Nephron (organoid): ENCODE measurements at regions not wholly inside any gene's neighbourhood (a gene's known extent, or its start where the extent isn't known, plus 50 kb on each side); places are given as distances from the start of the nearest gene placed in this dataset.

Experiments
- H3K27ac Mint-ChIP-seq, 3 experiments: 2 replicates each; pipeline ENCODE4 v1.8.0; 2020; ENCODE audit warnings: mixed read lengths in 3 of 3, mild to moderate bottlenecking in 2 of 3, moderate library complexity in 1 of 3
- H3K27me3 Mint-ChIP-seq: 2 replicates; pipeline ENCODE4 v1.8.0; 2021; ENCODE audit warnings: low read depth, mild to moderate bottlenecking, moderate library complexity, mixed read lengths
- H3K36me3 Mint-ChIP-seq: 2 replicates; pipeline ENCODE4 v1.8.0; 2020; ENCODE audit warnings: low read depth, mixed read lengths
- H3K4me1 Mint-ChIP-seq: 2 replicates; pipeline ENCODE4 v1.8.0; 2020; ENCODE audit warnings: mixed read lengths
- H3K4me3 Mint-ChIP-seq, 3 experiments: 2 replicates each; pipeline ENCODE4 v1.8.0; 2020; ENCODE audit warnings: mild to moderate bottlenecking in 3 of 3, mixed read lengths in 3 of 3, moderate library complexity in 2 of 3
- H3K9me3 Mint-ChIP-seq: 2 replicates; pipeline ENCODE4 v1.8.0; 2020; ENCODE audit warnings: mixed read lengths
- TF ChIP-seq, protein P1 (sequence below), 3 experiments: fragments of 200-600 bp; sonication (generic); IDR thresholded peaks; one replicate each; pipeline ENCODE4 v1.5.0; 2021; ENCODE audit warnings: antibody characterized with exemption in 3 of 3; ENCODE audit not compliant: unreplicated experiment in 3 of 3

DNA sequence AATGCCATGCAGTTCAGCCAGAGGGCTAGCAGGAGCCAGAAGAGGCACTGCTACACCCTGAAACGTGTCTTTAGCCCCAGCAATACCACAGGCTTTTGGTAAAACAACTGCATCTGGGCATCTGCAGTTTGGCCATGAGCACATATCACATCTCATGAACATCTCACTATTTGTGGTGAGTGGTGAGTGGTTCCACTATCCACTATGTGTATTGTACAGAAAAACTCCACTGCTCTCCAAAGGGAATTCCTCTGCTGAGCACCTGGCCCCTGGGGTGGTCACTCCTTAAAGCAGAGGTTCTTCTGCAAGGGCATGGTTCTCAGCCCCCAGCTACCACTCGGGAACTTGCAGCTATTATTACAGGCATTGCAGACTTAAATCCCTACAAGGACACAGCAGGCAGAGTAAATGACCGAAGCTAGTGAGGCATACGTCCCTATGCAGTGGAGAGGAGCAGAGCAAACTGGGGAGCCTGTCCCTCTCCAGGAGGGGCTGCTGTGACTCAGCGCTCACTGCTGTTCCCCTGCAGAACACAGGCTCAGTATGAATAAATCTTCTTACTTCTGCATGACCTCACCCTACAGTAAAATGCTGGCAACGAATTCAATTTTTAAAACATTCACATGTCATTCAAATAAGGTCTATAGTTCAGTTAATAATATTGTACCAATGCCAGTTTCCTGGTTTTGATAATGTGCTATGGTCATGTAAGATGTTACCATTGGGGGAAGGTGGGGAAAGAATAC lies 332.4 kb upstream of the ZNF507 start:
- Mint-ChIP-seq H3K36me3 (no peaks in the 10 kb centered on the region), H3K4me3 (no peak overlapping the region), H3K27me3 (no peaks in the 10 kb centered on the region), H3K9me3 (no peaks in the 10 kb centered on the region), H3K4me1 (peaks cover 62% of the 10 kb centered on the region), H3K27ac (peak overlapping the region; percentile 6 to 95 (median 27))
- TF ChIP-seq, protein P1, sequence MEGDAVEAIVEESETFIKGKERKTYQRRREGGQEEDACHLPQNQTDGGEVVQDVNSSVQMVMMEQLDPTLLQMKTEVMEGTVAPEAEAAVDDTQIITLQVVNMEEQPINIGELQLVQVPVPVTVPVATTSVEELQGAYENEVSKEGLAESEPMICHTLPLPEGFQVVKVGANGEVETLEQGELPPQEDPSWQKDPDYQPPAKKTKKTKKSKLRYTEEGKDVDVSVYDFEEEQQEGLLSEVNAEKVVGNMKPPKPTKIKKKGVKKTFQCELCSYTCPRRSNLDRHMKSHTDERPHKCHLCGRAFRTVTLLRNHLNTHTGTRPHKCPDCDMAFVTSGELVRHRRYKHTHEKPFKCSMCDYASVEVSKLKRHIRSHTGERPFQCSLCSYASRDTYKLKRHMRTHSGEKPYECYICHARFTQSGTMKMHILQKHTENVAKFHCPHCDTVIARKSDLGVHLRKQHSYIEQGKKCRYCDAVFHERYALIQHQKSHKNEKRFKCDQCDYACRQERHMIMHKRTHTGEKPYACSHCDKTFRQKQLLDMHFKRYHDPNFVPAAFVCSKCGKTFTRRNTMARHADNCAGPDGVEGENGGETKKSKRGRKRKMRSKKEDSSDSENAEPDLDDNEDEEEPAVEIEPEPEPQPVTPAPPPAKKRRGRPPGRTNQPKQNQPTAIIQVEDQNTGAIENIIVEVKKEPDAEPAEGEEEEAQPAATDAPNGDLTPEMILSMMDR (IDR thresholded peaks at IDR 0.05; ENCODE audit: unreplicated experiment in 3 of 3): no peak

DNA sequence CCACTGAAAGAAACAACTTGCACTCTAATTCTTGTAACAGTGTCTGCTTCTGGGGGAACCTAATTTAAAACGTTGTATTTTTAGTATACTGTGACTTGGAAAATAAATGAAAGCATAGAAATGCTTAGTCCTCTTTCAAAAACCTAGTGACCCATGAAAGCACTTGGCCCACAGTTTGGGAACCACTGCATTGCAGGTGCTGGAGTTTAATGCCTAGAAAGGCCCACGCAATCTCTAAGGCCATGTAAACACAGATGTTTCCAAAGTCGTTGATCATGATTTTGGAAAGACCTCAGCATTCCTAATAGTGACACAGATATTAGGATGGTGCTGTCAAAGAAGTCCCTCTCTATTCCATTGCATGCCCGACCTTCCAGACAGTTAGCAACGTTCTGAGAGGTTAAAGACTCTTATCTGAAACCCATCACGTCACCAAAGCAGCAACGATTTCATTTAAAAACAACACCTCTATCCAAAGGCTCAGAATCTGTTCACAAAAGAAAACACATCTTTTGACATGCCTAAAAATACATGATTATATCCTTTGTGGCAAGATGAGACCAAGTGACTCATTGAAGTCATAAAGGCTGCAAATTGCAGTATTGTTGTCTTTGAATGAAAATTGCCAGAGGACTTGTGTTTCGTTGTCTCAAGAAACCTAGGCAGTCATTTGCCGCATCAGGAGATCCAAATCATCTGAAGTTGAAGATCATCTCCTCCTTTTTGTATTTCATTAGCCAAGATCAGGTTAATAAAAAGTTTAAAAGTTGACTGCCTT lies 328.0 kb upstream of the ZNF507 start:
- Mint-ChIP-seq H3K27ac (peak overlapping the region; percentile 94 to 97 (median 95)), H3K36me3 (no peaks in the 10 kb centered on the region), H3K4me3 (no peak overlapping the region), H3K4me1 (peaks cover 66% of the 10 kb centered on the region), H3K27me3 (no peaks in the 10 kb centered on the region), H3K9me3 (no peaks in the 10 kb centered on the region)
- TF ChIP-seq, protein P1 (IDR thresholded peaks at IDR 0.05; ENCODE audit: unreplicated experiment in 3 of 3): no peak

DNA sequence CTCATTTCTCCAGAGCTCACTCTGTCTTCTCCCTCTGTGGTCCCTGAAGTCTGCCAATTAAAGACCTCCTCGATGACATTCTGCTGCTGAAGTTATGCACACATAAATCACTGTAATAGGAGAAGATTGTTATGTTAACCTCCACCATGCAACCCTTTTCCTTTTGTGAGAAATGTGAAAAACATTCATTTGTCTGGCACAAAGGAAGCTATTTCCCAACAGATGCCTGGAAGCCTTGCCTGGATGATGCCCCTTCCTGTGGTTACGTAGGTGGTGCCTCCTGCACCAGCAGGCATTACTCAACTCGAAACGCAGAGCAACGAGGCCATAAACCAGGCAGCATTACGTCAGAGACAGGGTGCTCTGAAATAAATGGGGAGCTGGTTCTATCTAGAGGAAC lies 327.4 kb upstream of the ZNF507 start:
- Mint-ChIP-seq H3K4me1 (peaks cover 66% of the 10 kb centered on the region), H3K27me3 (no peaks in the 10 kb centered on the region), H3K36me3 (no peaks in the 10 kb centered on the region), H3K9me3 (no peaks in the 10 kb centered on the region), H3K4me3 (peak overlapping the region in 1 of 3 experiments; percentile 8), H3K27ac (peak overlapping the region; percentile 94 to 97 (median 95))
- TF ChIP-seq, protein P1 (IDR thresholded peaks at IDR 0.05; ENCODE audit: unreplicated experiment in 3 of 3): no peak

DNA sequence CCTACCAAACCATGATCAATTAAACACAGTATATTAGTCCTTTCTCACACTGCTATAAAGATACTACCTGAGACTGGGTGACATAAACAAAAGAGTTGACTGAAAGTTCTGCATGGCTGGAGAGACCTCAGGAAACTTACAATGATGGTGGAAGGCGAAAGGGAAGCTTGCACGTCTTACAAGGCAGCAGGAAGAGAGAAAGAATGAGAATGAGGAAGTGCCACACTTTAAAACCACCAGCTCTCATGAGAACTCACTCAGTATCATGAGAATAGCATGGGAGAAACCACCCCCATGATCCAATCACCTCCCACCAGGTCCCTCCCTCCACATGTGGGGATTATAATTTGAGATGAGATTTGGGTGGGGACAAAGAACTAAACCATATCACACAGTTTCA lies 324.9 kb upstream of the ZNF507 start:
- Mint-ChIP-seq H3K4me3 (no peak overlapping the region), H3K27me3 (no peaks in the 10 kb centered on the region), H3K36me3 (no peaks in the 10 kb centered on the region), H3K9me3 (no peaks in the 10 kb centered on the region), H3K4me1 (peaks cover 48% of the 10 kb centered on the region), H3K27ac (peak overlapping the region in 2 of 3 experiments; percentile 31 to 96)
- TF ChIP-seq, protein P1 (IDR thresholded peaks at IDR 0.05; ENCODE audit: unreplicated experiment in 3 of 3): no peak

DNA sequence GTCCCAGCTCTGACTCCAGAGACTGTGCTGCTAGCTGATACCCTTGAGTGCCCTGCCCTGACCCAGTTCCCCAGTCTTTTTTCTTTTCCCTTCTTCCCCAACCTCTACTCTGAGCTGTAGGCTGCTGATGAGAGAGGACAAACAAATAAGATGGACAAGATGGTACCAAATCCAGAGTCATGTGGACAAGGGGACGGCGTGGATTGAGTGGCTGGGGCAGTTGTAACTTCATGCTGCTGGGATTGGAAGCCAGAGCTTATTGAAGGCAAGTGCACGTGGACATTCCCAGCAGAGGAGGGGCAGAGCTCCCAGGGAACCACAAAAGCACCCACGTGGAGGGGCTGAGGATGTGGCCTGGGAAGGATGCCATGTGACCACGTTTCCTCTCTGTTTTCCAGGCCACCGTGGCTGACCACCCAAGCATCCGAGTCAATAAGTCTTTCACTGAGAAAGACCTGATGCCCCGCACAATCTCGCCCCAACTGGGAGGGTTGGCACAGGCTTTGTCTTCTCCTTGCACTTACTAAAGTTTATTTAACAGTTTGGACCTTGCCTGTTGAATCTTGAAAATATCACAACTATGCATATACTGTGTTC lies 323.3 kb upstream of the ZNF507 start:
- Mint-ChIP-seq H3K27me3 (no peaks in the 10 kb centered on the region), H3K4me1 (peaks cover 36% of the 10 kb centered on the region), H3K36me3 (no peaks in the 10 kb centered on the region), H3K4me3 (no peak overlapping the region), H3K27ac (peak overlapping the region; percentile 90 to 96 (median 92)), H3K9me3 (no peaks in the 10 kb centered on the region)
- TF ChIP-seq, protein P1 (IDR thresholded peaks at IDR 0.05; ENCODE audit: unreplicated experiment in 3 of 3): no peak
